Osteoblast (primary cell): ENCODE measurements at regions not wholly inside any gene's neighbourhood (a gene's known extent, or its start where the extent isn't known, plus 50 kb on each side); places are given as distances from the start of the nearest gene placed in this dataset.

ENCODE experiments used
- DNase-seq: peaks from one replicate; pipeline ENCODE4 v3.0.0; 2011; ENCODE audit warnings: low spot score, mixed read lengths; ENCODE audit not compliant: insufficient read length; ENCODE audit errors: missing footprints
- H2AFZ ChIP-seq: 2 replicates; pipeline ENCODE4 v1.6.0; 2011; ENCODE audit warnings: mild to moderate bottlenecking, low read length
- H3K27ac ChIP-seq: 2 replicates; pipeline ENCODE4 v1.5.1; 2011; ENCODE audit warnings: mild to moderate bottlenecking, low read depth, low read length, moderate library complexity
- H3K27me3 ChIP-seq: 2 replicates; pipeline ENCODE4 v1.6.0; 2012; ENCODE audit warnings: mild to moderate bottlenecking, control low read depth, inconsistent platforms, low read length, moderate library complexity; ENCODE audit not compliant: insufficient read depth
- H3K36me3 ChIP-seq: 2 replicates; pipeline ENCODE4 v1.5.1; 2011; ENCODE audit warnings: mild to moderate bottlenecking, low read length, control low read depth, moderate library complexity; ENCODE audit not compliant: insufficient read depth
- H3K4me1 ChIP-seq: 2 replicates; pipeline ENCODE4 v1.5.1; 2011; ENCODE audit warnings: mild to moderate bottlenecking, low read length, control low read depth, moderate library complexity; ENCODE audit not compliant: insufficient read depth
- H3K4me2 ChIP-seq: 2 replicates; pipeline ENCODE4 v1.6.0; 2011; ENCODE audit warnings: mild to moderate bottlenecking, low read length; ENCODE audit not compliant: insufficient read depth
- H3K4me3 ChIP-seq: fragments of 200-600 bp; sonication (generic); 3 replicates; pipeline ENCODE4 v1.5.1; 2012; ENCODE audit warnings: mild to moderate bottlenecking, low read length, inconsistent platforms; ENCODE audit not compliant: insufficient read depth
- H3K79me2 ChIP-seq: 2 replicates; pipeline ENCODE4 v1.6.0; 2012; ENCODE audit warnings: mild to moderate bottlenecking, low read length, control low read depth, inconsistent platforms; ENCODE audit not compliant: insufficient read depth
- H3K9me3 ChIP-seq: 2 replicates; pipeline ENCODE4 v1.5.1; 2011; ENCODE audit warnings: low read depth, low read length, control low read depth
- H4K20me1 ChIP-seq: 2 replicates; pipeline ENCODE4 v1.6.0; 2012; ENCODE audit warnings: mild to moderate bottlenecking, low read length, control low read depth; ENCODE audit not compliant: insufficient read depth
- CTCF ChIP-seq: IDR thresholded peaks from 2 replicates; pipeline ENCODE4 v1.5.1; 2011; ENCODE audit warnings: mild to moderate bottlenecking, low read depth, low read length, moderate library complexity; ENCODE audit errors: extremely low read depth

GRCh38 chr16:85372627-85373372 is 240.3 kb upstream of the GSE1 start:
- H3K79me2 ChIP-seq: peaks cover 14% of the 10 kb centered on the region
- no peak overlapping the region for H3K4me2 ChIP-seq
- no peaks in the 10 kb centered on the region for H3K27me3 ChIP-seq
- H2AFZ ChIP-seq: no peak overlapping the region
- TF ChIP-seq CTCF: no peak
- H3K4me3 ChIP-seq: no peak overlapping the region
- no peaks in the 10 kb centered on the region for H3K36me3 ChIP-seq
- peak; percentile 97 for DNase-seq
- peaks cover 11% of the 10 kb centered on the region for H4K20me1 ChIP-seq
- H3K4me1 ChIP-seq: peaks cover 48% of the 10 kb centered on the region
- H3K27ac ChIP-seq: peak overlapping the region; percentile 63
- no peaks in the 10 kb centered on the region for H3K9me3 ChIP-seq

GRCh38 chr16:85373741-85374570 is 239.2 kb upstream of the GSE1 start:
- no peak for DNase-seq
- Histone ChIP-seq H2AFZ (no peak overlapping the region), H4K20me1 (peaks cover 14% of the 10 kb centered on the region), H3K27ac (no peak overlapping the region), H3K9me3 (no peaks in the 10 kb centered on the region), H3K4me3 (no peak overlapping the region), H3K79me2 (peaks cover 20% of the 10 kb centered on the region), H3K36me3 (no peaks in the 10 kb centered on the region), H3K4me1 (peaks cover 48% of the 10 kb centered on the region), H3K4me2 (no peak overlapping the region), H3K27me3 (no peaks in the 10 kb centered on the region)
- no peak for TF ChIP-seq CTCF

- no peaks in the 10 kb centered on the region for H3K27me3 ChIP-seq
- DNase-seq: no peak
- no peak overlapping the region for H3K27ac ChIP-seq
- H3K79me2 ChIP-seq: peaks cover 22% of the 10 kb centered on the region
- peaks cover 48% of the 10 kb centered on the region for H3K4me1 ChIP-seq
- TF ChIP-seq CTCF: no peak
- H3K36me3 ChIP-seq: no peaks in the 10 kb centered on the region
- no peak overlapping the region for H3K4me2 ChIP-seq
- H3K4me3 ChIP-seq: no peak overlapping the region
- H2AFZ ChIP-seq: no peak overlapping the region
- no peaks in the 10 kb centered on the region for H3K9me3 ChIP-seq
- peaks cover 14% of the 10 kb centered on the region for H4K20me1 ChIP-seq
Observed at GRCh38 chr16:85374571-85374872, 238.6 kb upstream of the GSE1 start.

GRCh38 chr16:85375282-85375681 is 237.8 kb upstream of the GSE1 start:
- no peak for DNase-seq
- no peak overlapping the region for H3K27ac ChIP-seq
- no peak overlapping the region for H3K4me2 ChIP-seq
- no peak for TF ChIP-seq CTCF
- no peaks in the 10 kb centered on the region for H3K36me3 ChIP-seq
- H4K20me1 ChIP-seq: peaks cover 16% of the 10 kb centered on the region
- no peak overlapping the region for H2AFZ ChIP-seq
- H3K79me2 ChIP-seq: peaks cover 28% of the 10 kb centered on the region
- peaks cover 45% of the 10 kb centered on the region for H3K4me1 ChIP-seq
- H3K27me3 ChIP-seq: no peaks in the 10 kb centered on the region
- H3K4me3 ChIP-seq: no peak overlapping the region
- H3K9me3 ChIP-seq: no peaks in the 10 kb centered on the region
